GM18951 (cell line): ENCODE measurements at regions not wholly inside any gene's neighbourhood (a gene's known extent, or its start where the extent isn't known, plus 50 kb on each side); places are given as distances from the start of the nearest gene placed in this dataset.
"Not testable (repeated sequence)": the region's sequence is repeated elsewhere in the genome, so short reads cannot be mapped to it uniquely, and the experiment has no call there.

ENCODE experiments used
- POLR2A ChIP-seq: IDR thresholded peaks from 4 replicates; pipeline ENCODE4 v1.6.1; 2011; ENCODE audit warnings: mild to moderate bottlenecking; ENCODE audit not compliant: insufficient read length, insufficient read depth; ENCODE audit errors: extremely low read depth
- in situ Hi-C: fragments of 300-500 bp; cut with MboI; formaldehyde crosslinking; loops from one replicate; pipeline ENCODE4 v1.12.0; 2022; ENCODE audit warnings: low sequenced_read_pairs, mixed read lengths, inconsistent platforms; ENCODE audit not compliant: unreplicated experiment

DNA sequence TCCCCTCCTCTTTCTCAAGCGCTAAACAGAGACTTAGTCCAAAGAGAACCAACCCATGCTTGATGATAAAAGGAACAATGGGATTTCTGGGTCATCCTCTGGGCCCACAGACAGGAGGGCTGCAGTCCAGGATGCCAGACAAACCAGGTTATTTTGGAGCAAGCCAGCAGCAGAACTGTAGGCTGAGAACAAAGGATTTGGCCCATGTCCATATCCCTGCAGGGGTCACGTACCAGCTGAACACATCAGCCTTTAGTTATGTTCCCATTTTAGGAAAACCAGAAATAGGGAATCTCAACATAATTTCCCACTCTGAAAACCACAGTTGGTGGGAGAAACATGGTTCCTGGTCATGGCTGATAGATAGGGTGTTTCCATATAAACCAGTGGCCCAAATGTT lies 533.6 kb upstream of the CADM1 start:
- in situ Hi-C loops = no loop called here

DNA sequence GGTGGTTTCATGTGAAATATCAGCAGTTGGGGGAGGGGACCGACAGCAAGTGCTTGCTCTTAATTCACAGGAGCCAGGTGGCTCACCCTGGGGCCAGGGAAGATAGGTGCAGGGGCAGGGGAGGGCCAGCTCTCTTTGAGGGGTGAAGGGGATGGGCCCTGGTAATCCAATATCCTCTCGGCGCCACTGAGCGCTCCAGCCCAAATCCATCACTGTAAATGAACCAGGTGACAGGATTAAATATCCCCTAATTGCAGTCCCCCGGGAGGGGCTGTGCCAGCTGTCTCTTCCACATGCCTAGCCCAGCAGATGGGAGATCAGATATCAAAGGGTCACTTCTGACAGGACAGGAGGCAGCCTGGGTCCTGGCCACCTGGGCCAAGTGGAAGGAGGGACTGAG lies 531.8 kb upstream of the CADM1 start:
- in situ Hi-C loops = no loop called here
- no peak for TF ChIP-seq POLR2A

More for the DNA sequence above, 533.6 kb upstream of the CADM1 start:
- no peak for TF ChIP-seq POLR2A

DNA sequence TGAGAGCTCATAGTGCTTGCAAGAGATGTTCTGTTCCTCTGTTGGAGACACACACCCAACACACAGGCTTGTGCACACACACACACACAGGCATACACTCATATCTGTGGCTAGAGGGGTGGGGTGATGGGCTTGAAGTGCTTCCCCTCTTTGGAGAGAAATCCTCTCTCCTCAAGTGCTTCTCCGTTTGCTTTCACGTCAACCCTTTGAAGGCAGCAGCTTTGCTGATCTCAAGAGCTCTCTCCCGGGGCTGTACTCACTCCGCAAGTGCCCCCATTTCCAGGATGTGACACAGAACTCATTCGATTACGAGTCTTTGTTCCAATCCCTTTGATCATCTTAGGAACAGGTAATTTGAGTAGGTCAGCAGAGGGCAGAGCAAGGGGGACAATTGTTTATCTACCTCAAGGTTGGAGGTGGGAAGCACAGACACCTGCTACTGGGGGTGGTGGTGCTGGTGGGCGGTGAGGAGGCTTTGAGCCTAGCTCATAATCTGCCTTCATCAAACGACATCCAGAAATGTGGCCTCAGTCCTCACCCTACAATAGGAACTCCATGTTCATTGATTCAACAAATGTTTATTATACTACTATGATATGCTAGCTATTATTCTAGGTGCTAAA lies 529.8 kb upstream of the CADM1 start:
- TF ChIP-seq POLR2A = no peak
- in situ Hi-C loops = no loop called here

DNA sequence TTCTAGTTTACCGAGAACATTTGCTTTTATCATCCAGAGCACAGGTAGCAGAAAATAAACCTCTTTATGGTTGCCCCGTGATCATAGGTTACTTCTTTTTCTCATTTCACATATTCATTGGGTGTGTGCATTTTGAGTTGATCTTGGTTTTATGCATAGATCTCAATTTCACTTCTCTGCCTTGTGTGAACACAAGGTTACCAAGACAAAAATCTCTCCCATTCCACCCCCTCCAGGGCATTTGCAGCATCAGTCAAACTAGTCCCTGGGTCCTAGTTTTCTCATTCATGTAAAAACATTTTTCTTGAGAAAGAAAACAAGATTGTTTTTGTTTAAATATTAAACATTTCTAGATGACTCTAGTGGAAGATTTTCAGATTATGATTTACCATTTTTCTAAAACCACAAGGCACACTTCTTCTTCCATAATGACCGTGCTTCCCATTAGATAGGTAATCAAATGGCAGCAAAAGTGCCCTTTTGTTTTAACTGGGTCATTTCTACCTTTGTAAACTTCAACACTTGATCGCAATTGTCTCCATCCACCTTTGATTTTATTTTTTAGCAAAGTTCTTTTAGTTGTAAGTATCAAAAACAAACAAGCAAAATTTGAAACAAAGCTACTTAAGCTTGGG lies 526.6 kb upstream of the CADM1 start:
- no peak for TF ChIP-seq POLR2A
- in situ Hi-C loops = no loop called here

DNA sequence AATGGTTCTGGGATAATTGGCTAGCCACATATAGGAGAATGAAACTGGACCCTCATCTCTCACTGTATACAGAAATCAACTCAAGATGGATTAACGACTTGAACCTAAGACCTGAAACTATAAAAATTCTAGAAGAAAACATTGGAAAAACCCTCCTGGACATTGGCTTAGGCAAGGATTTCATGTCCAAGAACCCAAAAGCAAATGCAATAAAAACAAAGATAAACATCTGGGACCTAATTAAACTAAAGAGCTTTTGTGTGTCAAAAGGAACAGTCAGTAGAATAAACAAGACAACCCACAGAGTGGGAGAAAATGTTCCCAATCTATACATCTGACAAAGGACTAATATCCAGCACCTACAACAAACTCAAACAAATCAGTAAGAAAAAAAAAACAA lies 524.3 kb upstream of the CADM1 start:
- in situ Hi-C loops = not testable (repeated sequence)

DNA sequence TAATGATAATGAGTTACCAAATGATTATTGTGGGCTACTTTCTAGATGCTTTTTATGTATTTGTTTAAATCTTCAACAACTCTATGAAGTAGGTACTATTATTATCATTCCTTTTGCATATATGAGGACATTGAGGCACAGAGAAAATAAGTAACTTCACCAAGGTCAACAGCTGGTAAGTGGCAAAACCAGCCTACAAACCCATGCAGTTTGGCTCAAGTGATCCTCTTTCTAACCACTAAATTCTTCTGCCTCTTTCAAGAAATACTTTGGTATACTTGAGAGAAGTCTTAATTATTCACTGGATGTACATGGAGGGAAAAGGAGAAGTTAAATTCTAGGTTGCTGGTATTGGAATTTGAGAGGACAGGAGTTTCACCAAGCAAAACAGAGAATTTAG lies 495.2 kb upstream of the CADM1 start:
- no peak for TF ChIP-seq POLR2A
- in situ Hi-C loops = no loop called here

DNA sequence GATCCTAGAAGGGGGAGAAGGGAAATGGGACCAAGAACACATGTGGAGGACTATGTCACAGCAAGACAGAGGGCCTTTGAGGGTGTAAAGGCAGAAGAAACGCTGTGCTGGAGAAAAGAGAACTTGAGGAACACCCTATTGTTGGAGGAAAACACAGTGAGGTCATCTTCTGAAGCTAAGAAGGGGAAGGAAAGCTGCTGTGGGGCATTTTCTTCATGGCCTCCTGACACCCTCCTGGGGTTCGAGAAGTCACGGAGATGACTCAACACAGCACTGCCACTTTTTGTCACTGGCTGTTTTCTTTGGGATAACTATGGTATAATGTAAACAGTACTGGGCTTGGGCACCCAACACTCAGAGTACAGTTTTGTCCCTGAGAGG lies 492.6 kb upstream of the CADM1 start:
- in situ Hi-C loops = no loop called here

DNA sequence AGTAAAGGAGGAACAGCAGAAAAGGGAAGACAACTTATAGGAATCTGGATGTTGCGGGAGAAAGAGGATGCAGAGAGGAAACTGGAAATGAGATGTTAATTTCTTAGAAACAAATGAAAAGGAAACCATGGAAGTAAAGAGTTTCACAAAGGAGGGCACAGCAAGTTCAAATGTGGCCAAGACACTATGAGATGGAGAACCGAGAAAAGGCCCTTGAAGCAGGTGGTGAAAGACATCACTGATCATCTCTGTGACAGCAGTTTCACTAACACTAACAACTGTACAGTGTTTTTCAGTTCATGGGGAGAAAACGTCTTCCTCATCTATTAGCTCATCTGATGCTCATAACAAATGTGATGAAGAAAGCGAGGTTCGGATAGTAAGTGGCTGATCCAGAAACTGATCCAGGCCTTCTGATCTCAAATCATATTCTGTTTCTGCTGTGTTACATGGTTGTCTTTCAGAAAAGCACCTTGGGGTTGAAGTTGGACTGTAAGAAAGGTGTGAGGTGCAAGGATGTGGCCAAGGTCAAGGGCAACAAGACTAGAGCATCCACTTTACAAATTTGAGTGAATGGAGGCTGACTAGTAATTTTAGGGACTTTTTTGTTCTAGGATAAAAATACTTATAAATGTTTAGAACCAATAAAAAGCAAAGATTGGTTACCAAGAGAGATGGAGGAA lies 492.1 kb upstream of the CADM1 start:
- in situ Hi-C loops = no loop called here
- TF ChIP-seq POLR2A = no peak

More for the DNA sequence above, 492.6 kb upstream of the CADM1 start:
- no peak for TF ChIP-seq POLR2A

DNA sequence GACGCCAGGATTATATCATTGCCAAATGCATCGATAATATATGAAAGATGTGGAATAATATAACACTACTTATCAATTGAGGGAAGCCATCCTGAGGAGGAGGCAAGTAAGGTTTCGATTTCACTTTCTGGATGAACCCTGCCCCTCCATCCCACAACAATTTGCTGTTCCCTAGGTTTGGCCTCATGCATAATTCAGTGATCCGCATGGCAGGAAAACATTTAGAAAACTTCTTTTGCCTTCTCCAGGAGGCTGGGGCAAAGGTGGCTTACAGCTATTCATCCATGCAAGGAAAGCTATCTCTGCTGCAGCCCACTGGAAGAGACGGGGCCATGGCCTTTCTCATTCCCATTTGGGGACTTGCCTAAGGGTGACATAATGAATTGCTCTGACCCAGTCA lies 489.4 kb upstream of the CADM1 start:
- in situ Hi-C loops = no loop called here
- TF ChIP-seq POLR2A = no peak

DNA sequence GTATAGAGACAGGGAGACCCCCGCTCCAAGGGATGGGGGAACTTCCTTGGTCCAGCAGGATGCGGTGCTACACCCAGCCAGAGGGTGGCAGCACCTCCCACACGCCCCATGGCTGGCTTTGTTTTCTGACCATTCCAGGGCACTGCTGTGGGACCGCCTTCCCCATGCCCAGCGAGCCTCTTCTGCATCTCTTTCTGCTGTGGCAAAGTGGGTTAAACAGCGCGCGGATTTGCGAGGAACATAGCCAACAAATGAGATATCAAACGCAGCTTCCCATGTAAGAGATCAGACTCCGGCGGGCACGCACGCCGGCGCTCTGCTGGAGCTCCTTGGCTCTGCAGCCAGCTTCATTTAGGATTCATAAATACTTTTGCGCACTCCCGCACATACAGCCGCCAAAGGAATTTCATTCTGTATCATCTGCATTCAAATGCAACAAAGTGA lies 485.8 kb upstream of the CADM1 start:
- in situ Hi-C loops = no loop called here
- TF ChIP-seq POLR2A = no peak

DNA sequence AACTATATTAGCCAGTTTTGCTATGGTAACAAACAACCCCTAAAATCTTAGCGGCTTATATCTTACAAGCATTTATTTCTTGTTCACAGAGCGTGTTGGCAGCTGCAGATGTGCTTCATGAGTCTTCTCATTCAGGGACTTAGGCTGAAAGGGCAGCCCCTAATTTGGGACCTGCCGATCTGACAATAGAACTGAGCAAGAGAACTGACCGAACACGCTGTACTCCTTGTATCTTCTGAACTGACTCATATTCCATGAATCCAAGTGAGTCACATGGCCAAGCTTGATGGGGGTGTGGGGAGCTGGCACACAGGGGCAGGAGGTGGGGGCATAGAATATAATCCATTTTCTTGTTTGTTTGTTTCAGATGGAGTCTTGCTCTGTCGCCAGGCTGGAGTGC lies 481.7 kb upstream of the CADM1 start:
- in situ Hi-C loops = no loop called here
- TF ChIP-seq POLR2A = no peak

DNA sequence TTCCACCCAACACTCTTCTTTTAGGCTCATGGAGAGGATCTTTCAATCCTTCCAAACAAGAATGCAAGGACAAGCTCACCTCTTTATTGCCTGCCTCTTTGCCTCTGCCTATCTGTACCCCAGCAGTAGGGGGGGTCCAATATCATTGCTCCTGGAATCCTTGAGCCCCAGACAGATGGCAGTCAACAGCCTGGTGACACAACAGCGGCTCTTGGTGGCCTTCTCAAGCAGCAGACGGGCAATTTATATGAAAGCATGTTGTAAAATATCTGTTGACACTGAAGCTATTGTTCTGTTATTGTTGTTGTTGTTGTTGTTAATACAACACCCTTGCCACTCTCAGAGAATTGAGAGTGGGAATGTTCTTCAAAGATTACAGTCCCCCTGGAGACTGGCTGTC lies 480.0 kb upstream of the CADM1 start:
- in situ Hi-C loops = no loop called here
- TF ChIP-seq POLR2A = no peak

DNA sequence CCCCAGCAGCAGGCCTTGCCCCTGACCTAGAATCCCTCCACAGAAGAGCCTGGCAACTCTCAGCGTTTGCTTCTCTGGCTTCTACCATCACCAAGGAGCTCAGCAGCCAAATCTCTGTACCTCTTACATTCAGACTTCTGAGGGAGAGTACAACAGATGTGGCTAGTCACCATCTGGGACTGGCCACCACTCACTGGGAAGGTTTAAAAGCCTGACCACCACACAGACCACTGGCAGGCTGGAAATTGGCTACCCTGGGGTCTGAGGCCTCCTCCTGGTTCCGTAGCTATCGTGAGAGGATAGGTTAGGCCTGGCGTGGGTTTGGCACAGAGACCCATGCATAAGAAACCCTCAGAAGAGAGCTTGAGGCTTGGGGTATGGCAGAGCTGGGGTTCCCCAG lies 478.5 kb upstream of the CADM1 start:
- TF ChIP-seq POLR2A = no peak
- in situ Hi-C loops = no loop called here

DNA sequence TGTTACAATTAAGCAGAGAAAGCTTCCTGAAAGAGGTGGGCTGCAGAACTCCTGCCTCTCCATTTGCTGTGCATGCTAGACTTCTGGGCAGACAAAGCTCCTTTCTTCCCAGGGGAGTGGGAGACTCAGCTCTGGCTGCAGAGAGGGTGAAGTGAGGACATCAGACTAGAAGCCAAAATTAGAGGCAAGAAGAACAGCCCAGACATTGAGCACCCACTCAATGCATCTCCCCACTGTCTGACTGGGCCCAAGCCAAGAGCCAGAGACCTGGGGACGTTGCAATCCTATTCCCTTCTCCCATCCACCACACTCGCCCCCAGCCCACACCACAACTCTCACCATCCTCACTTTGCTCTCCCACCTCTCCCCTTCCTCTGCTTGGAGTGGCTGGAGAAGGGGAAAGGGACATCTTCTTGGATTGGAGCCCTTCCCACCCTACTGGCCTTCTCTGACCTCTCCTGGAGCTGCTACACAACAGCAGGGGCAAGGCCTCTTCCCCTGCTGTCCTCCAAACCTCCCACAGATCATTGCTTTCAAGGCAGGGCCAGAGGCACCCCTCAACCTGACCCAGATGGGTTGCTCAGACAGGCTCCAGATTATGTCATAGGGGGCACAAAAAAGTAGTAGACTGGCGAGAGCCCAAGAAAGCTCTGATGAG lies 477.7 kb upstream of the CADM1 start:
- in situ Hi-C loops = no loop called here

More for the DNA sequence above, 477.7 kb upstream of the CADM1 start:
- TF ChIP-seq POLR2A = no peak
